Stomach smooth muscle (tissue), 2 donors: ENCODE measurements at regions not wholly inside any gene's neighbourhood (a gene's known extent, or its start where the extent isn't known, plus 50 kb on each side); places are given as distances from the start of the nearest gene placed in this dataset.

Experiments
- H3K27ac ChIP-seq: one replicate; pipeline ENCODE4 v1.7.0; 2013; ENCODE audit warnings: mild to moderate bottlenecking, low read length, inconsistent platforms
- H3K27me3 ChIP-seq, 2 donors: one replicate each; pipeline ENCODE4 v1.7.0; 2013; ENCODE audit warnings: low read length in 2 of 2; ENCODE audit not compliant: insufficient read depth in 2 of 2, control insufficient read depth in 1 of 2
- H3K36me3 ChIP-seq, 2 donors: one replicate each; pipeline ENCODE4 v1.7.0; 2013; ENCODE audit warnings: low read length in 2 of 2; ENCODE audit not compliant: control insufficient read depth in 2 of 2, insufficient read depth in 2 of 2
- H3K4me1 ChIP-seq: one replicate; pipeline ENCODE4 v1.7.0; 2013; ENCODE audit warnings: low read length; ENCODE audit not compliant: control insufficient read depth, insufficient read depth
- H3K4me3 ChIP-seq, 2 donors: one replicate each; pipeline ENCODE4 v1.7.0; 2013; ENCODE audit warnings: low read length in 2 of 2
- H3K9ac ChIP-seq, 2 donors: one replicate each; pipeline ENCODE4 v1.7.0; 2013; ENCODE audit warnings: low read length in 2 of 2, mild to moderate bottlenecking in 1 of 2
- H3K9me3 ChIP-seq, 2 donors: one replicate each; pipeline ENCODE4 v1.7.0; 2013; ENCODE audit warnings: low read length in 2 of 2; ENCODE audit not compliant: control insufficient read depth in 2 of 2
- donor health status: healthy.
- donor health status: Pancreatic carcinoma.

DNA sequence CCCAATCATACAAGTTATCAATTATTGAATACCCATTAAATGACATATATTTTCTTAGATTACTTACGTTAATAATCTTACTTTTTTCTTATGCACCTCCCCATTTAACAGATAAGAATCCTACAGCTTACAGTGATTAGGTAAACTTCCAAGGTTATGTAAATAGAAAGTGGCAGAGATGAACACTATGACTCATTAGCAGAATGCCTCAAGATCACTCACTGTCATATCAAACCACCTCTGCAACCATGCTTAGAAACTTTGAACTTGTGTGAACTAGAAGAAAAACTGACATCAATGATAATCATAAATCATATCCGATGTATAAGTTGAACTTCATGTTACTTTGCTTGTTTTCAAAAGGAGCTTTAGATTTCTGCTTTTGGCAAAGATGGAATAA, 911.6 kb upstream of the ARPP21 start:
- peaks cover 0 to 2% of the 10 kb centered on the region in 2 donors for H3K9me3 ChIP-seq
- no peak overlapping the region for H3K9ac ChIP-seq
- no peak overlapping the region for H3K27ac ChIP-seq

DNA sequence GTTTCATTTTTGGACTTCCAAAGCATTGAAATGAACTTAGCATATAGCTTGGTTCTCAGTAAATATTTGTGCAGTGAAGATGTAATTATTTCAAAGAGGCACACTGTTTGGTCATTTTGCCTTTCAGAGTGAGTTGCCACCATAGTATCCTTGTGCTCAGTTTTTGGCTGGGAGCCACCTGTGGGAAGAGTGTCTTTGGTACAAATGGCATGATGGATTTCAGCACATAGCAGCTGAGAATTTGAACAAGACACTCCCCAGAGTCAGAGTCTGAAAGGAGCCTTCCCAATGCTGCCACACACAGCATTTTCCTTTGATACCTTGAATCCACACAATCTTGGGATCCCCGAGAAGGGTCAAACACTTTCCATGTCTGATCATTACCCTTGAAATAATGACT, 897.2 kb upstream of the ARPP21 start:
- H3K4me3 ChIP-seq, result no peak overlapping the region
- no peak overlapping the region for H3K27ac ChIP-seq
- H3K9me3 ChIP-seq, result peaks cover 0 to 4% of the 10 kb centered on the region in 2 donors
- no peaks in the 10 kb centered on the region for H3K27me3 ChIP-seq
- no peaks in the 10 kb centered on the region for H3K36me3 ChIP-seq
- no peak overlapping the region for H3K9ac ChIP-seq
- H3K4me1 ChIP-seq, result no peaks in the 10 kb centered on the region

More for the DNA sequence above, 911.6 kb upstream of the ARPP21 start:
- Histone ChIP-seq H3K4me3 (no peak overlapping the region), H3K36me3 (no peaks in the 10 kb centered on the region), H3K27me3 (no peaks in the 10 kb centered on the region), H3K4me1 (no peaks in the 10 kb centered on the region)

DNA sequence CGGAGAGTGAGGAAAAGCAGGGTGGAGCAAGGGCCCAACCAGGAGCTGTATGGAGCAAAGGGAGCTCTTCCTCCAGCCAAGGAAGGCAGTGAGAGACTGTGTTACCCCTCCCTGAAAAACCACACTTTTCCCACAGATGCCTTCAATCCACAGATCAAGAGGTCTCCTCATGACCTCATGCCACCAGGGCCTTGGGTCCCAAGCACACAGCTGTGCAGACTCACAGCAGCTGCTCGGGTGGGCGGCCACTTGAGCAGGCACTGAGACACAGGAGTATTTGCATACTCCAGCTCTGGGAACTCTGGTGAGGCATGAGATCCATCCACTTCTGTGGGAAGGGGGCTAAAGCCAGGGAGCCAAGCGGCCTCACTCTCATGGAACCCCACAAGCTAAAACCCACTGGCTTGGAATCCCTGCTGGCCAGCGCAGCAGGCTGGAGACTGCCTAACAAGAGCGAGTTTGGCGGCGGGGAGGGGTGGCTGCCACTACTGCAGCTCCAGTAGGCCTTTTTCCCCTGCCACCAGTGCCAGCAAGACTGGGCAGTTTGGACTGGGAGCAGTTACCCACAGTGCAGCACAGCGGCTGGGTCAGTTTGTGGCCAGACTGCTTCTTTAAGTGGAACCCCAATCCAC, 880.6 kb upstream of the ARPP21 start:
- Histone ChIP-seq H3K36me3 (no peaks in the 10 kb centered on the region), H3K27ac (no peak overlapping the region), H3K4me3 (no peak overlapping the region), H3K27me3 (no peaks in the 10 kb centered on the region), H3K9me3 (no peaks in the 10 kb centered on the region), H3K9ac (no peak overlapping the region), H3K4me1 (no peaks in the 10 kb centered on the region)

DNA sequence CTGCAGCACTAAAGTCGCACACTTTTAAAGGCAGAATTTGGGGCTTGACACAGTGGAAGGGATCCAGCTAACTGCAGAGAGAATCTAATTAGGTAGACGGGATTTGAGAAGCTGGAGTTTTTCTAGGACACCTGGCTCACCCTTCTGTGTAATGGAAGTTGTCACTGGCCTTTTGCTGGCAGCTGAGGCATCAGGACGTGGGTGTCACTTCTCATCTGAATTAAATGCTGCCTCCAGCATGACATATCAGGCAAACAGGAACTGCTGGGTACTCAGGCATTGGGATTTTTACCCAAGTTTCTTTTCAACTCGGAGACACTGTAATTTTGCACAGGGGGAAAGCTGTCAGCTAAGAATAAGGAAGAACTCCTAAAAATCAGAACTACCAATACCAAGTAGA, 861.9 kb upstream of the ARPP21 start:
- Histone ChIP-seq H3K4me1 (no peaks in the 10 kb centered on the region), H3K9me3 (peaks cover 0 to 2% of the 10 kb centered on the region in 2 donors), H3K9ac (no peak overlapping the region), H3K27me3 (no peaks in the 10 kb centered on the region), H3K36me3 (no peaks in the 10 kb centered on the region), H3K4me3 (no peak overlapping the region), H3K27ac (no peak overlapping the region)

DNA sequence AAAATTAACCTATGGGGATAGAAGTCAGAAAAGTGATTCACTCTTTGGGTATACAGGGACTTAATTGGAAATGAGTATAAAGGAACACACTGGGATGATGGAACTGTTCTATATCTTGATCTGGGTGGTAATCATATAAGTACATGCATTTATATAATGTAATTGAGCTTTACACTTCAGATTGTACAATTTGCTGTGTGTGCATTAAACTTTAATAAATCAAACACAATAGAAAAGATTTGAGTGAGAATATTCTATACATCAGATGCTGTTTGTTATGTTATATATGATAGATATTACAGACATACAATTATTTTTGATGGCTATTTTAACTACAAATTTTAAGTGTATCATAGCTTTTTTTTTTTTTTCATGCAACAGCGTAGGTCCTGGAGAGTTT, 860.2 kb upstream of the ARPP21 start:
- H3K4me1 ChIP-seq, result no peaks in the 10 kb centered on the region
- peaks cover 0 to 2% of the 10 kb centered on the region in 2 donors for H3K9me3 ChIP-seq
- no peaks in the 10 kb centered on the region for H3K36me3 ChIP-seq
- no peak overlapping the region for H3K9ac ChIP-seq
- no peak overlapping the region for H3K27ac ChIP-seq
- H3K27me3 ChIP-seq, result no peaks in the 10 kb centered on the region
- H3K4me3 ChIP-seq, result no peak overlapping the region

DNA sequence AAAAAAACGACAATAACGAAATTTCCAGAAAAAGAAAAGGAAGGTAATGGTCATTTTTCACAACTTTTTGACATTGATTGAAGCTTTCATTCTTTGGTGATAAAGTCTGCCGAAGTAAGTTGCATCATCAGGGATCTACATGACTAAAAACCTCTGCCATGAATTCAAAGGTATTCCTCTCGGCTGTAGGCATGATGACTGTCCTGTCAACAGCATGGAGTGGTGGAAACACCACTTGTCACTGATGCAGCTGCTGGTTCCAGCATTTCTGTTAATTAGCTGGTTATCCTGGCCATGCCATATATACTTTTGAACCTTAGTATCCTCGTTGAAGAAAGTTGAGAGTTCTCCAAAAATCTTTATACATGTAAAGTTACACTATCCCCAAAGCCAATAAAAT, 859.0 kb upstream of the ARPP21 start:
- H3K9me3 ChIP-seq, result peaks cover 0 to 2% of the 10 kb centered on the region in 2 donors
- H3K9ac ChIP-seq, result no peak overlapping the region
- H3K4me1 ChIP-seq, result no peaks in the 10 kb centered on the region
- H3K36me3 ChIP-seq, result no peaks in the 10 kb centered on the region
- no peaks in the 10 kb centered on the region for H3K27me3 ChIP-seq
- no peak overlapping the region for H3K4me3 ChIP-seq
- H3K27ac ChIP-seq, result no peak overlapping the region

DNA sequence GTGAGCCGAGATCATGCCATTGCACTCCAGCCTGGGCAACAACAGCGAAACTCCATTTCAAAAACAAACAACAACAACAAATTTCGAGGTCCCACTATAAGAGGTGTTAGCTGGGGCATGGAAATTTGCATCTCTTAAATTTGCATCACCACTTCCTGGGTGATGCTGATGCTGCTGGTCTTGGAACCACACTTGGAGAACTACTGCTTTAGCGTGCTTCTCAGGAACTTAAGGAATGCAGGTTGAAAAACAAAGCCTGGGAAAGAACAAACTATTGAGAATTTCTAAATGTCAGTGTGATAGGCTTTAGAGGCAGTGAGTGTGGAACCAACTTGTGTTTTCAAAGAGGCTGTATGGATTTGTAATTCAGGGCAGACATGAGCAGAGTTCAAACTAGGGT, 858.4 kb upstream of the ARPP21 start:
- no peaks in the 10 kb centered on the region for H3K27me3 ChIP-seq
- H3K4me1 ChIP-seq, result no peaks in the 10 kb centered on the region
- H3K9ac ChIP-seq, result no peak overlapping the region
- no peak overlapping the region for H3K4me3 ChIP-seq
- no peaks in the 10 kb centered on the region for H3K36me3 ChIP-seq
- H3K9me3 ChIP-seq, result no peaks in the 10 kb centered on the region
- H3K27ac ChIP-seq, result no peak overlapping the region

DNA sequence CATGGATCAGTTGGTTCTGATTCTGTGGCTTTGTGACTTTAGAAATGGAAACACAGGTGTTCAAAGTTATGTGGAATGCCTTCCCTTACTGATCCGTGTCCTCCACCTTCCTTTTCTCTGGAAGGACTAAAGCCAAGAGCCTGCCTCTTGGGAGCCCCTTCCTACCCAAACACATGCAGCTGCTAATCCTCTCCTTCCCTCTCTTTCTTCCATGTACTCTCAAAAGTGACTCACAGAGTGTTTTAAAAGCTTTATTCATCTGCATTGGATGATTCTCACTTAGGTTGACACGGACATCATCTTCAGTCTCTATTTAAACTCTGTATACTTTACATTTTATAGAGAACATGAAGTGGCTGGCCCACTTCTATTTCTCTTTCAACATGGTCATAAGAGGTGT, 856.5 kb upstream of the ARPP21 start:
- H3K9ac ChIP-seq, result no peak overlapping the region
- H3K4me1 ChIP-seq, result no peaks in the 10 kb centered on the region
- H3K36me3 ChIP-seq, result no peaks in the 10 kb centered on the region
- no peak overlapping the region for H3K27ac ChIP-seq
- H3K27me3 ChIP-seq, result no peaks in the 10 kb centered on the region
- no peak overlapping the region for H3K4me3 ChIP-seq
- no peaks in the 10 kb centered on the region for H3K9me3 ChIP-seq

DNA sequence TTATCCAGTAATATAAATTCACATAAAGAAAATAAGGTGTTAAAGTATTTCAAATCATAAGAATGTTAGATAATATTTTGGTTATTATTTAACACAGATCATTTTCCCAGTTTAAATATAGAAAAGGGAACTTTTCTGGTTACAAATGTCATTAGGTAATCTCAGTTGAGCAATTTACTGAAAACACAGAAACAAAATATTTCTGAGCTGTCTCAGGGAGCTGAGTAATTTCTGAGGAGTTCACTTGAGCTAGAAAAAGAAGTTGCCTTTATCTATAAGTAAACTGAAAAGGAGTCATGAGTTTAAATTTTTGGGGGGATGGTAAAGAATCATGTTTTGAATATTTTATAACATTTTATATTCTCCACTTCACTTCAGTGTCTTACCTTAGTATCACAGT, 855.4 kb upstream of the ARPP21 start:
- Histone ChIP-seq H3K9ac (no peak overlapping the region), H3K36me3 (no peaks in the 10 kb centered on the region), H3K27me3 (no peaks in the 10 kb centered on the region), H3K4me3 (no peak overlapping the region), H3K27ac (no peak overlapping the region), H3K9me3 (no peaks in the 10 kb centered on the region), H3K4me1 (no peaks in the 10 kb centered on the region)

DNA sequence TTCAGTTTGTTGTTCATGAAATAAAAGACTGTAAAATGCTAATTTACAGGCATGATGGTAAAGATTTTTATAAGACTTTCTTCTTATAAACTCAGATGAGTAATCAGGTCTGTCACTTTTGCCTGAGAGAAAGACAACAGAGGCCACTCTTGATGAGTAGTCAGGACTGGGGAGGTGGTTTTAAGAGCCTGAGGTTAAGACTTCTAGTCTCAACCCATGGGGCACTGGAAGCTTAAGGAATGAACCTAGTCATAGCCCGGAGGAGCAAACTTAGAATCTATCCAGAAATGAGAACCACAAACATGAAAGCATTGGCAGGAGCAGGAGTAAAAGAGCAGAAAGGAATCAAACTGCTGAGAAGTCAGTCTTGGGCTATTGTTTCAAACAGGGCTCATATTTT, 846.3 kb upstream of the ARPP21 start:
- no peak overlapping the region for H3K4me3 ChIP-seq
- H3K36me3 ChIP-seq, result no peaks in the 10 kb centered on the region
- H3K9me3 ChIP-seq, result no peaks in the 10 kb centered on the region
- H3K27me3 ChIP-seq, result no peaks in the 10 kb centered on the region
- no peaks in the 10 kb centered on the region for H3K4me1 ChIP-seq
- no peak overlapping the region for H3K9ac ChIP-seq
- H3K27ac ChIP-seq, result no peak overlapping the region

DNA sequence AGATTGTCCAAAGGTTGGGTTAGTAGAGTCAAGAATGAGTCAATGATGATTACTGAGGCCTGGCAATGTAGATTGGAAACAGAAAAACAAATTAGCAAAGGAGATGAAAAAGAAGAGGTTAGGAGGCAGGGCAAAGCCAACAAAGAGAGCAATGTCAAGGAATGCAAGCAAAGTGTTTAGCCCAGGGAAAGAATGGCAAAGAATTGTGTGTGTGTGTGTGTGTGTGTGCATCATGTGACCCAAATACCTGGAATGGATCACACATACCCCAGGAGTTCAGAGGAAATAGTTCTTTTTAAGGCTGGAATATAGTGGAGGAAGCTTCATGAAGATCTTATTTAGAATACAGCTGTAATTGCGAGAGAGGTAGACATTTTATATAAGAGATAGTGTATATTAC, 831.7 kb upstream of the ARPP21 start:
- H3K27ac ChIP-seq, result no peak overlapping the region
- no peaks in the 10 kb centered on the region for H3K4me1 ChIP-seq
- H3K36me3 ChIP-seq, result no peaks in the 10 kb centered on the region
- no peak overlapping the region for H3K9ac ChIP-seq
- H3K4me3 ChIP-seq, result no peak overlapping the region
- no peaks in the 10 kb centered on the region for H3K27me3 ChIP-seq
- H3K9me3 ChIP-seq, result no peaks in the 10 kb centered on the region
